CD4-positive, alpha-beta T cell (primary cell): ENCODE measurements at regions not wholly inside any gene's neighbourhood (a gene's known extent, or its start where the extent isn't known, plus 50 kb on each side); places are given as distances from the start of the nearest gene placed in this dataset.

ENCODE experiments used
- ATAC-seq: fragments of 200-7000 bp; cut with Tn5 transposase; one replicate; pipeline ENCODE4 v1.10.0; 2022; ENCODE audit warnings: mild to moderate bottlenecking; ENCODE audit not compliant: poor library complexity
- CTCF ChIA-PET: fragments of 350-600 bp; sonication (Branson Sonifier 250); formaldehyde crosslinking; loops from one replicate; lab custom pipeline; 2021; ENCODE audit warnings: antibody characterized with exemption, inconsistent platforms; lab: Charles Lee
- POLR2A ChIA-PET: fragments of 350-600 bp; sonication (Branson Sonifier 250); formaldehyde crosslinking; loops from one replicate; lab custom pipeline; 2021; ENCODE audit warnings: antibody characterized with exemption, inconsistent platforms; lab: Charles Lee
- DNase-seq, 14 experiments: peaks; one replicate each; pipeline ENCODE4 v3.0.0-alpha.2; 2013 to 2020; ENCODE audit warnings: mixed read lengths in 2 of 14
- H3K27ac ChIP-seq, 2 donors: one replicate each; pipeline versions ENCODE4 v1.5.1 to v1.7.0; 2013; ENCODE audit warnings: low read length in 2 of 2, low read depth in 1 of 2, mild to moderate bottlenecking in 1 of 2
- H3K27me3 ChIP-seq, 2 experiments: 1 replicate in 1 of 2; 2 replicates in 1 of 2; pipeline versions ENCODE4 v1.6.1 to v1.7.0; 2013; ENCODE audit warnings: low read length in 2 of 2, control low read depth in 1 of 2, mild to moderate bottlenecking in 1 of 2, moderate library complexity in 1 of 2; ENCODE audit not compliant: insufficient read depth in 2 of 2, control insufficient read depth in 1 of 2
- H3K36me3 ChIP-seq: one replicate; pipeline ENCODE4 v1.6.1; 2013; ENCODE audit warnings: low read length, control low read depth; ENCODE audit not compliant: insufficient read depth
- H3K4me1 ChIP-seq: one replicate; pipeline ENCODE4 v1.6.1; 2013; ENCODE audit warnings: low read length, control low read depth; ENCODE audit not compliant: insufficient read depth
- H3K4me3 ChIP-seq: one replicate; pipeline ENCODE4 v1.5.1; 2013; ENCODE audit warnings: mild to moderate bottlenecking, low read length, moderate library complexity
- H3K9me3 ChIP-seq, 2 experiments: 1 replicate in 1 of 2; 2 replicates in 1 of 2; pipeline versions ENCODE4 v1.6.1 to v1.7.0; 2013; ENCODE audit warnings: low read length in 2 of 2, mild to moderate bottlenecking in 2 of 2, control low read depth in 1 of 2, moderate library complexity in 1 of 2; ENCODE audit not compliant: control insufficient read depth in 1 of 2, insufficient read depth in 1 of 2
- H3K27ac Mint-ChIP-seq: one replicate; pipeline ENCODE4 v1.8.0; 2020; ENCODE audit warnings: mixed read lengths
- H3K27me3 Mint-ChIP-seq: one replicate; pipeline ENCODE4 v1.8.0; 2021; ENCODE audit warnings: mixed read lengths
- H3K36me3 Mint-ChIP-seq: one replicate; pipeline ENCODE4 v1.8.0; 2021; ENCODE audit warnings: low read depth, mixed read lengths
- H3K4me1 Mint-ChIP-seq: one replicate; pipeline ENCODE4 v1.8.0; 2021; ENCODE audit warnings: low read depth, mixed read lengths
- H3K4me3 Mint-ChIP-seq: one replicate; pipeline ENCODE4 v1.8.0; 2020; ENCODE audit warnings: mild to moderate bottlenecking, mixed read lengths
- H3K9me3 Mint-ChIP-seq: one replicate; pipeline ENCODE4 v1.8.0; 2020; ENCODE audit warnings: mixed read lengths
- CTCF ChIP-seq: fragments of 200-600 bp; IDR thresholded peaks from one replicate; pipeline ENCODE4 v1.8.0; 2022; ENCODE audit warnings: antibody characterized with exemption, mild to moderate bottlenecking
- intact Hi-C, 2 experiments: fragments of 100-400 bp; cut with DNase I in 1 of 2; cut with micrococcal nuclease in 1 of 2; formaldehyde crosslinking; loops; one replicate each; pipeline versions ENCODE4 v1.15.1 to v1.9.0; 2023 to 2025; cut with DNase I, micrococcal nuclease

GRCh38 chr9:108225149-108225800 is 630.5 kb downstream of the ACTL7B start:
- H3K27me3 ChIP-seq: peaks cover 0 to 4% of the 10 kb centered on the region in 2 experiments
- H3K4me3 Mint-ChIP-seq: no peak overlapping the region
- no peaks in the 10 kb centered on the region for H3K4me1 Mint-ChIP-seq
- no peaks in the 10 kb centered on the region for H3K36me3 Mint-ChIP-seq
- no peak overlapping the region for H3K27ac Mint-ChIP-seq
- no peaks in the 10 kb centered on the region for H3K27me3 Mint-ChIP-seq
- intact Hi-C loops: no loop called here
- POLR2A ChIA-PET: no interaction called here
- H3K4me1 ChIP-seq: no peaks in the 10 kb centered on the region
- H3K4me3 ChIP-seq: no peak overlapping the region
- H3K36me3 ChIP-seq: no peaks in the 10 kb centered on the region
- no peak for ATAC-seq
- no peaks in the 10 kb centered on the region for H3K9me3 ChIP-seq
- peaks cover 14% of the 10 kb centered on the region for H3K9me3 Mint-ChIP-seq
- DNase-seq: no peak
- CTCF ChIA-PET: no interaction called here
- no peak overlapping the region for H3K27ac ChIP-seq
- TF ChIP-seq CTCF: no peak

GRCh38 chr9:108224716-108225115 is 631.1 kb downstream of the ACTL7B start:
- Mint-ChIP-seq H3K4me3 (no peak overlapping the region), H3K4me1 (no peaks in the 10 kb centered on the region), H3K27me3 (no peaks in the 10 kb centered on the region), H3K36me3 (no peaks in the 10 kb centered on the region), H3K9me3 (peaks cover 19% of the 10 kb centered on the region), H3K27ac (no peak overlapping the region)
- CTCF ChIA-PET: no interaction called here
- peaks cover 0 to 4% of the 10 kb centered on the region in 2 experiments for H3K27me3 ChIP-seq
- no peak for TF ChIP-seq CTCF
- no peaks in the 10 kb centered on the region for H3K9me3 ChIP-seq
- no peak overlapping the region for H3K27ac ChIP-seq
- DNase-seq (no peak), ATAC-seq (no peak)
- no peaks in the 10 kb centered on the region for H3K36me3 ChIP-seq
- intact Hi-C loops: no loop called here
- POLR2A ChIA-PET: no interaction called here
- no peak overlapping the region for H3K4me3 ChIP-seq
- H3K4me1 ChIP-seq: no peaks in the 10 kb centered on the region

GRCh38 chr9:108219664-108220063 is 636.1 kb downstream of the ACTL7B start:
- CTCF ChIA-PET: no interaction called here
- Histone ChIP-seq H3K27me3 (no peaks in the 10 kb centered on the region), H3K27ac (no peak overlapping the region), H3K4me3 (no peak overlapping the region), H3K9me3 (no peaks in the 10 kb centered on the region), H3K4me1 (no peaks in the 10 kb centered on the region), H3K36me3 (no peaks in the 10 kb centered on the region)
- no peak overlapping the region for H3K27ac Mint-ChIP-seq
- POLR2A ChIA-PET: no interaction called here
- TF ChIP-seq CTCF: no peak
- intact Hi-C loops: no loop called here
- H3K4me1 Mint-ChIP-seq: no peaks in the 10 kb centered on the region
- H3K4me3 Mint-ChIP-seq: no peak overlapping the region
- H3K27me3 Mint-ChIP-seq: no peaks in the 10 kb centered on the region
- no peaks in the 10 kb centered on the region for H3K36me3 Mint-ChIP-seq
- DNase-seq (no peak), ATAC-seq (no peak)
- H3K9me3 Mint-ChIP-seq: peaks cover 15% of the 10 kb centered on the region
